ENCODE measurements at regions not wholly inside any gene's neighbourhood (a gene's known extent, or its start where the extent isn't known, plus 50 kb on each side); places are given as distances from the start of the nearest gene placed in this dataset.

GRCh38 chr9:104264431-104264830 lies 170.3 kb downstream of the SMC2 start:
- Histone ChIP-seq H3K4me3 (no peak overlapping the region), H3K36me3 (no peaks in the 10 kb centered on the region), H3K27ac (no peak overlapping the region), H3K4me1 (no peaks in the 10 kb centered on the region), H3K9me3 (no peaks in the 10 kb centered on the region), H3K27me3 (no peaks in the 10 kb centered on the region)
- TF ChIP-seq EP300 (IDR thresholded peaks at IDR 0.05) (no peak), POLR2A (IDR thresholded peaks at IDR 0.05) (no peak), CTCF (IDR thresholded peaks at IDR 0.05) (no peak), POLR2AphosphoS5 (IDR thresholded peaks at IDR 0.05) (no peak)
- intact Hi-C loops (cut with DNase I; ENCODE audit: low total_unique reads): no loop called here
- 0 to 24% (median 0%) methylated on average over 1 of the region's 1 CpG for WGBS, 5 donors
- no peak for DNase-seq

GRCh38 chr9:104269374-104269773 lies 175.3 kb downstream of the SMC2 start:
- Histone ChIP-seq H3K36me3 (no peaks in the 10 kb centered on the region), H3K9me3 (no peaks in the 10 kb centered on the region), H3K4me3 (no peak overlapping the region), H3K27ac (peak overlapping the region in 1 of 5 donors; percentile 73), H3K27me3 (no peaks in the 10 kb centered on the region), H3K4me1 (peaks cover 0 to 14% (median 11%) of the 10 kb centered on the region in 4 donors)
- intact Hi-C loops (cut with DNase I; ENCODE audit: low total_unique reads): no loop called here
- no peak for TF ChIP-seq CTCF (IDR thresholded peaks at IDR 0.05)
- no peak for TF ChIP-seq POLR2A (IDR thresholded peaks at IDR 0.05)
- TF ChIP-seq EP300 (IDR thresholded peaks at IDR 0.05): no peak
- TF ChIP-seq POLR2AphosphoS5 (IDR thresholded peaks at IDR 0.05): no peak
- DNase-seq: no peak

GRCh38 chr9:104269996-104270963 lies 176.2 kb downstream of the SMC2 start:
- TF ChIP-seq POLR2A (IDR thresholded peaks at IDR 0.05) (no peak), EP300 (IDR thresholded peaks at IDR 0.05) (no peak), CTCF (IDR thresholded peaks at IDR 0.05) (no peak), POLR2AphosphoS5 (IDR thresholded peaks at IDR 0.05) (no peak)
- peak in 1 of 2 donors; percentile 41 for DNase-seq
- whole genome bisulfite sequencing, 5 donors: 45 to 63% (median 56%) methylated on average over 4 of the region's 4 CpGs
- intact Hi-C loops (cut with DNase I; ENCODE audit: low total_unique reads): no loop called here
- H3K36me3 ChIP-seq: no peaks in the 10 kb centered on the region
- no peak overlapping the region for H3K4me3 ChIP-seq
- peak overlapping the region; percentile 17 to 78 (median 35) for H3K27ac ChIP-seq
- H3K4me1 ChIP-seq: peaks cover 0 to 14% (median 11%) of the 10 kb centered on the region in 4 donors
- H3K27me3 ChIP-seq: no peaks in the 10 kb centered on the region
- H3K9me3 ChIP-seq: no peaks in the 10 kb centered on the region

GRCh38 chr9:104276709-104277245 lies 182.7 kb downstream of the SMC2 start:
- peaks cover 0 to 10% (median 5%) of the 10 kb centered on the region in 4 donors for H3K4me1 ChIP-seq
- H3K36me3 ChIP-seq: no peaks in the 10 kb centered on the region
- TF ChIP-seq POLR2A (IDR thresholded peaks at IDR 0.05): no peak
- TF ChIP-seq CTCF (IDR thresholded peaks at IDR 0.05): no peak
- TF ChIP-seq POLR2AphosphoS5 (IDR thresholded peaks at IDR 0.05): no peak
- TF ChIP-seq EP300 (IDR thresholded peaks at IDR 0.05): no peak
- WGBS, 5 donors: 52 to 71% (median 58%) methylated on average over 3 of the region's 3 CpGs
- DNase-seq: no peak
- intact Hi-C loops (cut with DNase I; ENCODE audit: low total_unique reads): no loop called here
- H3K27me3 ChIP-seq: no peaks in the 10 kb centered on the region
- no peak overlapping the region for H3K4me3 ChIP-seq
- H3K27ac ChIP-seq: no peak overlapping the region
- H3K9me3 ChIP-seq: no peaks in the 10 kb centered on the region
